ENCODE measurements at regions not wholly inside any gene's neighbourhood (a gene's known extent, or its start where the extent isn't known, plus 50 kb on each side); places are given as distances from the start of the nearest gene placed in this dataset.

GRCh38 chrX:66919280-66919832 lies 280.5 kb upstream of the EDA2R start:
- Histone ChIP-seq H3K9me2 (ENCODE audit: insufficient read depth, low read length) (no peaks in the 10 kb centered on the region), H3K27ac (ENCODE audit: low read length) (no peak overlapping the region), H3K79me2 (replicated peaks; ENCODE audit: insufficient read depth, low read length) (no peaks in the 10 kb centered on the region), H3K4me2 (ENCODE audit: low read length) (no peak overlapping the region), H3K9ac (ENCODE audit: low read length) (no peak overlapping the region), H3K36me3 (ENCODE audit: insufficient read depth, low read length) (no peaks in the 10 kb centered on the region), H3F3A (ENCODE audit: insufficient read depth, low read length, poor library complexity, severe bottlenecking) (no peaks in the 10 kb centered on the region), H3K9me3 (ENCODE audit: low read length) (no peaks in the 10 kb centered on the region), H4K20me1 (ENCODE audit: insufficient read depth) (no peaks in the 10 kb centered on the region), H3K4me3 (ENCODE audit: low read length) (no peak overlapping the region), H2AFZ (ENCODE audit: low read depth, low read length) (no peak overlapping the region), H3K27me3 (ENCODE audit: insufficient read depth, low read depth, low read length) (no peaks in the 10 kb centered on the region)
- no peak for TF ChIP-seq TAF1 (IDR thresholded peaks at IDR 0.05; ENCODE audit: low read depth)
- TF ChIP-seq SMC3 (conservative IDR thresholded peaks at IDR 0.05; ENCODE audit: poor library complexity): no peak
- TF ChIP-seq EZH2 (IDR thresholded peaks at IDR 0.05; ENCODE audit: borderline replicate concordance, insufficient read depth, low read length, poor library complexity, severe bottlenecking): no peak
- no peak for TF ChIP-seq EP300 (conservative IDR thresholded peaks at IDR 0.05; ENCODE audit: poor library complexity, severe bottlenecking)
- no peak for TF ChIP-seq CTCF (IDR thresholded peaks at IDR 0.05; ENCODE audit: poor library complexity, severe bottlenecking)
- TF ChIP-seq REST (IDR thresholded peaks at IDR 0.05; ENCODE audit: borderline replicate concordance): no peak
- TF ChIP-seq MXI1 (conservative IDR thresholded peaks at IDR 0.05; ENCODE audit: poor library complexity, severe bottlenecking): no peak
- TF ChIP-seq RAD21 (conservative IDR thresholded peaks at IDR 0.05): no peak
- no peak for TF ChIP-seq POLR2AphosphoS5 (IDR thresholded peaks at IDR 0.05)

- H3K9ac ChIP-seq (ENCODE audit: low read length): no peak overlapping the region
- no peaks in the 10 kb centered on the region for H3K27me3 ChIP-seq (ENCODE audit: insufficient read depth, low read depth, low read length)
- H3K9me3 ChIP-seq (ENCODE audit: low read length): no peaks in the 10 kb centered on the region
- no peak overlapping the region for H3K4me2 ChIP-seq (ENCODE audit: low read length)
- H3K4me3 ChIP-seq (ENCODE audit: low read length): no peak overlapping the region
- no peaks in the 10 kb centered on the region for H3K79me2 ChIP-seq (replicated peaks; ENCODE audit: insufficient read depth, low read length)
- H2AFZ ChIP-seq (ENCODE audit: low read depth, low read length): no peak overlapping the region
- H3K9me2 ChIP-seq (ENCODE audit: insufficient read depth, low read length): no peaks in the 10 kb centered on the region
- H3F3A ChIP-seq (ENCODE audit: insufficient read depth, low read length, poor library complexity, severe bottlenecking): no peaks in the 10 kb centered on the region
- no peaks in the 10 kb centered on the region for H3K36me3 ChIP-seq (ENCODE audit: insufficient read depth, low read length)
- H3K27ac ChIP-seq (ENCODE audit: low read length): no peak overlapping the region
- no peaks in the 10 kb centered on the region for H4K20me1 ChIP-seq (ENCODE audit: insufficient read depth)
- TF ChIP-seq SMC3 (conservative IDR thresholded peaks at IDR 0.05; ENCODE audit: poor library complexity) (no peak), EP300 (conservative IDR thresholded peaks at IDR 0.05; ENCODE audit: poor library complexity, severe bottlenecking) (no peak), MXI1 (conservative IDR thresholded peaks at IDR 0.05; ENCODE audit: poor library complexity, severe bottlenecking) (no peak), CTCF (IDR thresholded peaks at IDR 0.05; ENCODE audit: poor library complexity, severe bottlenecking) (no peak), REST (IDR thresholded peaks at IDR 0.05; ENCODE audit: borderline replicate concordance) (no peak), TAF1 (IDR thresholded peaks at IDR 0.05; ENCODE audit: low read depth) (no peak), POLR2AphosphoS5 (IDR thresholded peaks at IDR 0.05) (no peak), RAD21 (conservative IDR thresholded peaks at IDR 0.05) (no peak), EZH2 (IDR thresholded peaks at IDR 0.05; ENCODE audit: borderline replicate concordance, insufficient read depth, low read length, poor library complexity, severe bottlenecking) (no peak)
Measured at GRCh38 chrX:66918511-66918910, 279.6 kb upstream of the EDA2R start.

Measured in neural cell (in vitro differentiated cells).